ENCODE measurements at regions not wholly inside any gene's neighbourhood (a gene's known extent, or its start where the extent isn't known, plus 50 kb on each side); places are given as distances from the start of the nearest gene placed in this dataset.

GRCh38 chr1:216888731-216889130 is 165.5 kb upstream of the ESRRG start:
- TF ChIP-seq POLR2A (IDR thresholded peaks at IDR 0.05; ENCODE audit: low read depth, low read length) = no peak
- no peak for TF ChIP-seq POLR2AphosphoS5 (IDR thresholded peaks at IDR 0.05; ENCODE audit: low read depth, low read length)
- no peak for TF ChIP-seq TAF1 (IDR thresholded peaks at IDR 0.05; ENCODE audit: borderline replicate concordance, low read depth, low read length)

Measured in GM12892 (cell line).